ENCODE measurements at regions not wholly inside any gene's neighbourhood (a gene's known extent, or its start where the extent isn't known, plus 50 kb on each side); places are given as distances from the start of the nearest gene placed in this dataset.

- DNase-seq = no peak
These were observed 53.8 kb upstream of the RANBP3L start for GRCh38 chr5:36355516-36355915.

GRCh38 chr5:36356915-36357314 is 55.2 kb upstream of the RANBP3L start:
- no peak for DNase-seq

GRCh38 chr5:36357391-36357975 is 55.8 kb upstream of the RANBP3L start:
- no peak for DNase-seq

GRCh38 chr5:36359267-36359666 is 57.6 kb upstream of the RANBP3L start:
- DNase-seq = no peak

GRCh38 chr5:36360307-36360706 is 58.6 kb upstream of the RANBP3L start:
- DNase-seq = no peak

- no peak for DNase-seq
These were observed 61.4 kb upstream of the RANBP3L start for GRCh38 chr5:36363101-36363500.

GRCh38 chr5:36363744-36364143 is 62.0 kb upstream of the RANBP3L start:
- DNase-seq = no peak

- no peak for DNase-seq
These were observed 62.8 kb upstream of the RANBP3L start for GRCh38 chr5:36364473-36364872.

GRCh38 chr5:36365896-36366295 is 64.2 kb upstream of the RANBP3L start:
- no peak for DNase-seq

- no peak for DNase-seq
These were observed 65.2 kb upstream of the RANBP3L start for GRCh38 chr5:36366883-36367282.

- DNase-seq = no peak
These were observed 65.8 kb upstream of the RANBP3L start for GRCh38 chr5:36367524-36367923.

GRCh38 chr5:36369219-36369690 is 67.6 kb upstream of the RANBP3L start:
- no peak for DNase-seq

- DNase-seq = no peak
These were observed 68.4 kb upstream of the RANBP3L start for GRCh38 chr5:36370073-36370472.

GRCh38 chr5:36371366-36371765 is 69.7 kb upstream of the RANBP3L start:
- no peak for DNase-seq

- DNase-seq = no peak
These were observed 71.9 kb upstream of the RANBP3L start for GRCh38 chr5:36373527-36374086.

- no peak for DNase-seq
These were observed 72.7 kb upstream of the RANBP3L start for GRCh38 chr5:36374266-36374862.

- no peak for DNase-seq
These were observed 75.5 kb upstream of the RANBP3L start for GRCh38 chr5:36377192-36377591.

GRCh38 chr5:36378551-36378950 is 76.8 kb upstream of the RANBP3L start:
- DNase-seq = no peak

- no peak for DNase-seq
These were observed 81.2 kb upstream of the RANBP3L start for GRCh38 chr5:36382890-36383289.

- DNase-seq = no peak
These were observed 82.2 kb upstream of the RANBP3L start for GRCh38 chr5:36383942-36384341.

- no peak for DNase-seq
These were observed 83.1 kb upstream of the RANBP3L start for GRCh38 chr5:36384845-36385244.

GRCh38 chr5:36385495-36385894 is 83.8 kb upstream of the RANBP3L start:
- no peak for DNase-seq

- DNase-seq = no peak
These were observed 86.6 kb upstream of the RANBP3L start for GRCh38 chr5:36388288-36388687.

GRCh38 chr5:36389245-36389644 is 87.5 kb upstream of the RANBP3L start:
- DNase-seq = no peak

- DNase-seq = no peak
These were observed 88.9 kb upstream of the RANBP3L start for GRCh38 chr5:36390640-36391039.

Data from central memory CD4-positive, alpha-beta T cell (primary cell).